ENCODE measurements at regions not wholly inside any gene's neighbourhood (a gene's known extent, or its start where the extent isn't known, plus 50 kb on each side); places are given as distances from the start of the nearest gene placed in this dataset.

DNA sequence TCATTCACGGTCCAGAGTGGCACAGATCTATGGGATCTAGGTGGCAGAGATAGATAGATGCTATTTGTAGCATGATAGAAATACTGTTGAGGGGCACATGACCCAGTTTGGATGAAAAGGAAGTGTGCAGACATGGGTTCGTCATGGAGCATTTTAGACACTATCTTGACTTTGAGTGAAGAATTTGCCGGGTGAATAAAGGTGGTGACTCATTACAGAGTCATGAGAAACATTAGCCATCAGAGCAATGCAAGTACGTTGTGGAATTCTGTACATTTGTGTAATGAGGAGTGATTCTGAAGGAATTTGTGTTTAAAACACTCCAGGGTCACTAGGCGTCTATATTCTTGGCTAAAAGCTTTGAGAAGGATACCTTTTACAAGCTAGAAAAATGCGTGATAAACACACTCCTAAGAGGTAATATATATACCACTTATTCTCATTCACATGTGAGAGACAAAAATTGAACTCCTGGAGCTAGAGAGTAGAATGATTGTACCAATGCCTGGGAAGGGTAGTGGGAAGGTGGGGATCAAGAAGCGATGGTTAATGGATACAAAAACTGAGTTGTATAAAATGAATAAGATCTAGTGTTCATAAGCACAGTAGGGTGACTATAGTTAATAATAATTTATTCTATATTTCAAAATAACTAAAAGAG lies 593.7 kb upstream of the LUZP2 start:
- TF ChIP-seq, protein P1, sequence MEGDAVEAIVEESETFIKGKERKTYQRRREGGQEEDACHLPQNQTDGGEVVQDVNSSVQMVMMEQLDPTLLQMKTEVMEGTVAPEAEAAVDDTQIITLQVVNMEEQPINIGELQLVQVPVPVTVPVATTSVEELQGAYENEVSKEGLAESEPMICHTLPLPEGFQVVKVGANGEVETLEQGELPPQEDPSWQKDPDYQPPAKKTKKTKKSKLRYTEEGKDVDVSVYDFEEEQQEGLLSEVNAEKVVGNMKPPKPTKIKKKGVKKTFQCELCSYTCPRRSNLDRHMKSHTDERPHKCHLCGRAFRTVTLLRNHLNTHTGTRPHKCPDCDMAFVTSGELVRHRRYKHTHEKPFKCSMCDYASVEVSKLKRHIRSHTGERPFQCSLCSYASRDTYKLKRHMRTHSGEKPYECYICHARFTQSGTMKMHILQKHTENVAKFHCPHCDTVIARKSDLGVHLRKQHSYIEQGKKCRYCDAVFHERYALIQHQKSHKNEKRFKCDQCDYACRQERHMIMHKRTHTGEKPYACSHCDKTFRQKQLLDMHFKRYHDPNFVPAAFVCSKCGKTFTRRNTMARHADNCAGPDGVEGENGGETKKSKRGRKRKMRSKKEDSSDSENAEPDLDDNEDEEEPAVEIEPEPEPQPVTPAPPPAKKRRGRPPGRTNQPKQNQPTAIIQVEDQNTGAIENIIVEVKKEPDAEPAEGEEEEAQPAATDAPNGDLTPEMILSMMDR (optimal IDR thresholded peaks at IDR 0.05 in 1 of 3, IDR thresholded peaks at IDR 0.05 in 1 of 3, conservative IDR thresholded peaks at IDR 0.05 in 1 of 3; ENCODE audit: extremely low read depth in 1 of 3, insufficient read depth in 2 of 3, low read length in 3 of 3), result no peak
- no peak for TF ChIP-seq EZH2 (IDR thresholded peaks at IDR 0.05; ENCODE audit: low read length)
